ENCODE measurements at regions not wholly inside any gene's neighbourhood (a gene's known extent, or its start where the extent isn't known, plus 50 kb on each side); places are given as distances from the start of the nearest gene placed in this dataset.

DNA sequence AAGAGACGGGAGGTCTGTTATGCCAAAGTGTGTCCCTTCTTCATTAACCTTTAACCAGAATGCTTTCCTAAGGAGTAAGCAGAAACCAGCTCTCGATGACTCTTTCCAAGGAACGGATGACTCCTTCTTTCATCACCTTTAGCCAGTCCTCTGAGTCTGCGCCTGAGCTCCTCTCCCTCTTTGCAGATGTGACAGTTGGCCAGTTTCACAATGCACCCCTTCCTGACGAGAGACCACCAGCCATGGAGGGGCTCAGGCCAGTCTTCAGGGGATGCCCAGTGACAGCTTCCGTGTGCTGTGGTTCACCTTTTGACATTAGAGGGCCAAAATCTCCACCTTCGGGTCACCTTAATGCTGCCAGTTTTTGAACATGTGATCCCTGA is 826.1 kb downstream of the TBC1D22A start:
- peaks cover 63% of the 10 kb centered on the region for H3K9me3 Mint-ChIP-seq
- TF ChIP-seq, protein P1, sequence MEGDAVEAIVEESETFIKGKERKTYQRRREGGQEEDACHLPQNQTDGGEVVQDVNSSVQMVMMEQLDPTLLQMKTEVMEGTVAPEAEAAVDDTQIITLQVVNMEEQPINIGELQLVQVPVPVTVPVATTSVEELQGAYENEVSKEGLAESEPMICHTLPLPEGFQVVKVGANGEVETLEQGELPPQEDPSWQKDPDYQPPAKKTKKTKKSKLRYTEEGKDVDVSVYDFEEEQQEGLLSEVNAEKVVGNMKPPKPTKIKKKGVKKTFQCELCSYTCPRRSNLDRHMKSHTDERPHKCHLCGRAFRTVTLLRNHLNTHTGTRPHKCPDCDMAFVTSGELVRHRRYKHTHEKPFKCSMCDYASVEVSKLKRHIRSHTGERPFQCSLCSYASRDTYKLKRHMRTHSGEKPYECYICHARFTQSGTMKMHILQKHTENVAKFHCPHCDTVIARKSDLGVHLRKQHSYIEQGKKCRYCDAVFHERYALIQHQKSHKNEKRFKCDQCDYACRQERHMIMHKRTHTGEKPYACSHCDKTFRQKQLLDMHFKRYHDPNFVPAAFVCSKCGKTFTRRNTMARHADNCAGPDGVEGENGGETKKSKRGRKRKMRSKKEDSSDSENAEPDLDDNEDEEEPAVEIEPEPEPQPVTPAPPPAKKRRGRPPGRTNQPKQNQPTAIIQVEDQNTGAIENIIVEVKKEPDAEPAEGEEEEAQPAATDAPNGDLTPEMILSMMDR (IDR thresholded peaks at IDR 0.05), result no peak
- peaks cover 18% of the 10 kb centered on the region for H3K36me3 Mint-ChIP-seq (ENCODE audit: low read depth)
- no peak overlapping the region for H3K27ac Mint-ChIP-seq
- H3K27me3 Mint-ChIP-seq (ENCODE audit: insufficient read depth), result no peaks in the 10 kb centered on the region; the same call in none of the 2 replicates
- no peak for DNase-seq
- H3K4me1 Mint-ChIP-seq (ENCODE audit: low read depth), result no peaks in the 10 kb centered on the region
- no peak overlapping the region for H3K4me3 Mint-ChIP-seq

DNA sequence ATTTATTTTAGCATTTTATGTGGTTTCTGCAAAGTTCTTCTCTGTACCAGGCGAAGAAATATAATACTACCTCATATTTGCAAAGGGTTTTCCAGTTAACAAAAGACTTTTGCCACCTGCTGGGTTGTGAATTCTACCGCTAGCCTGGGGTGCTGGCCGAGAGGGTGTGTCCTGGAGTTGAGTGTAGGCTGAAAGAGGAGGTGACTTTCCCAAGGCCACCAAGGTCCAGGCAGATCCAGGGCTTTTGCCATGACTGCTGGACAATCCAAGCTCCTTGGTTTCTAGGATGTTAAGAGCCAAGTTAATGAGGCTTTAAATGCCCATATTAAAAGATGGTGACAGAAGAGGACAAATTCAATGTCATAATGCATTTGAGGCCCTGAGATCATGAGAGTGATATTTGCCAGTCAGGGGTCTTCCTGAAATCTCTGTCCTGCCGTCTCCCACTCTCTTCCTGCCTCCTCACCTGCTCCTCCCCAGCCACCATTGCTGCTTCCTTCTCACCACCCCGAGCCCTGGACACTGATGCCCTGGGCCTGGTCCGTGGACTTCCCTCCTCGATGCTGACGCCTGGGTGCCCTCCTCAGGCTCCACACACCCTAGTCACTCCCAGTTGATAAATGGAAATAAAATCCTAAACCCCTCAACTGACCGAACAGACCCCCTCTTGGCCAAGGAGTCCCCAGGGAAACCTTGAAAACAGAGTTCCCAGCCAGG is 825.6 kb downstream of the TBC1D22A start:
- H3K4me1 Mint-ChIP-seq (ENCODE audit: low read depth), result no peaks in the 10 kb centered on the region
- no peak for DNase-seq
- H3K9me3 Mint-ChIP-seq, result peaks cover 58% of the 10 kb centered on the region
- no peaks in the 10 kb centered on the region; the same call in none of the 2 replicates for H3K27me3 Mint-ChIP-seq (ENCODE audit: insufficient read depth)
- no peak overlapping the region for H3K27ac Mint-ChIP-seq
- TF ChIP-seq, protein P1 (IDR thresholded peaks at IDR 0.05), result no peak
- H3K4me3 Mint-ChIP-seq, result no peak overlapping the region
- peaks cover 14% of the 10 kb centered on the region for H3K36me3 Mint-ChIP-seq (ENCODE audit: low read depth)

DNA sequence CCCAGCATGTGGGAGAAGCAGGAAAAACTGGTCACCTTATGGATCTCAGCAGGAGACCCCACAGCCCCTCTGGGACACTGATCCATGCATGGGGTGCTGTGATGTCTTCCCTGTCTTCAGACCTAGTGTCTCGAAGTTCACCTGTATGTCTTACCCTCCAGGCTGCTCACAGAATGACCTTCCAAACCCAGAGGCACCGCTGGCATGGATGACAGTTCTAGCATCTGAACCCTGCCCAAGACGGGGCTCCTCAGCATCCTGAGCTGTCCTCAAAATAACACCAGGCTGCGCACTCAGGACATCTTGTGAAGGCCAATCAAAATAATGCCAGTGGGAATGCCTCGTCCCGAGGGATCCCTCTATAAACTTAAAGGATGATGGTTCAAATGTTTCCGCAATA is 824.9 kb downstream of the TBC1D22A start:
- Mint-ChIP-seq H3K4me1 (ENCODE audit: low read depth) (no peaks in the 10 kb centered on the region), H3K9me3 (peaks cover 52% of the 10 kb centered on the region), H3K27ac (no peak overlapping the region), H3K27me3 (ENCODE audit: insufficient read depth) (no peaks in the 10 kb centered on the region; the same call in none of the 2 replicates), H3K36me3 (ENCODE audit: low read depth) (peaks cover 14% of the 10 kb centered on the region), H3K4me3 (no peak overlapping the region)
- TF ChIP-seq, protein P1 (IDR thresholded peaks at IDR 0.05), result no peak
- no peak for DNase-seq

DNA sequence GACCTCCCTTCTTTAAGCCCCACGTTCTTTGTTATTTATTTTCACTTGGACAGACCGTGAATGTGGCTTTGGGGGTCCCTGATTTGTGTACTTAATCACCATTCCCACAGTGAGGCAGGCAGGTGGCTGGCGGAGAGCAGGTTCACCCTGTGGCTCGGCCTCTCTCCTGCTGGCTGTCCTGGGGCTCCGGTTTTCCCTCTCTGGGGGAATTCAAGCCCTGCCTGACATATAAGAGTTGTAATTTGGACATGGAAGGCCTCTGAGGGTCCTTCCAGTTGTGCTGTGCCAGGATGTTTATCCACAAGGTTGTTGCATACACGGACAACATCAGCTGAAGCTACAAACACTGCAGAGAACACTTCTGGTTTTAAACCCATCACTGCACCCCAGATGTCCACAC is 824.5 kb downstream of the TBC1D22A start:
- Mint-ChIP-seq H3K4me3 (no peak overlapping the region), H3K27me3 (ENCODE audit: insufficient read depth) (no peaks in the 10 kb centered on the region; the same call in none of the 2 replicates), H3K9me3 (peaks cover 48% of the 10 kb centered on the region), H3K27ac (no peak overlapping the region), H3K36me3 (ENCODE audit: low read depth) (peaks cover 14% of the 10 kb centered on the region), H3K4me1 (ENCODE audit: low read depth) (no peaks in the 10 kb centered on the region)
- no peak for DNase-seq
- TF ChIP-seq, protein P1 (IDR thresholded peaks at IDR 0.05), result no peak

DNA sequence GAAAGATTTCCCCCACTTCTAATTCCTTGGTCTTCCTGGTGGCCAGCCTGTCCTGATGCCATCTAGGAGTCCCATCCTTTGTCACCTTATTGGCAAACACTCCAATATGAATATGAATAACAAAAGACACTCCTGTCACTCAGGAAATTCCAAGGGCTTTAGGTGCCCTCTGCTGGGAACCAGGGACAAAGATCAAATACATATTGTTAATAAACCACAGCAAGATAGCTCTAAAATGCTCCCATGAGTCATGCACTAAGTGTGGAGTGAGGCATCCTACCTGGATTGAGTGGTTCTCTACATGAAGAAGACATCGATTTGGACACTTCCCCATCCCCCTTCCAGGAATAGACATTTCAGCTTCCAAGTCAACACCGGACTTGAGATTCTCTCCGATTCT is 823.6 kb downstream of the TBC1D22A start:
- Mint-ChIP-seq H3K4me3 (no peak overlapping the region), H3K27me3 (ENCODE audit: insufficient read depth) (no peaks in the 10 kb centered on the region; the same call in none of the 2 replicates), H3K36me3 (ENCODE audit: low read depth) (peaks cover 14% of the 10 kb centered on the region), H3K27ac (no peak overlapping the region), H3K4me1 (ENCODE audit: low read depth) (no peaks in the 10 kb centered on the region), H3K9me3 (peaks cover 47% of the 10 kb centered on the region)
- no peak for DNase-seq
- TF ChIP-seq, protein P1 (IDR thresholded peaks at IDR 0.05), result no peak
